ENCODE measurements at regions not wholly inside any gene's neighbourhood (a gene's known extent, or its start where the extent isn't known, plus 50 kb on each side); places are given as distances from the start of the nearest gene placed in this dataset.
"Not testable (repeated sequence)": the region's sequence is repeated elsewhere in the genome, so short reads cannot be mapped to it uniquely, and the experiment has no call there.

GRCh38 chr4:49117951-49118350 lies 131.9 kb downstream of the CWH43 start:
- H3K4me1 ChIP-seq; H3K27ac ChIP-seq; ATAC-seq; H3K36me3 ChIP-seq; intact Hi-C loops (cut with DNase I); H3K4me3 ChIP-seq; DNase-seq; H3K27me3 ChIP-seq: not testable (repeated sequence)
- 73 to 78% (median 74%) methylated on average over 7 of the region's 7 CpGs for WGBS, 4 donors
- H3K9me3 ChIP-seq: peaks cover 0 to 74% (median 33%) of the 10 kb centered on the region in 12 donors

- H3K9me3 ChIP-seq: peaks cover 0 to 68% (median 33%) of the 10 kb centered on the region in 12 donors
- H3K36me3 ChIP-seq; H3K4me1 ChIP-seq; intact Hi-C loops (cut with DNase I); H3K4me3 ChIP-seq; H3K27me3 ChIP-seq; DNase-seq; H3K27ac ChIP-seq: not testable (repeated sequence)
- 58 to 66% (median 60%) methylated on average over 16 of the region's 16 CpGs for WGBS, 4 donors
- ATAC-seq: peak; percentile 76 to 83 (median 82)
Observed at GRCh38 chr4:49118379-49119212, 132.5 kb downstream of the CWH43 start.

GRCh38 chr4:49119345-49119744 lies 133.3 kb downstream of the CWH43 start:
- peak in 3 of 4 donors; percentile 1 to 11 (median 3) for ATAC-seq
- WGBS, 4 donors: 45 to 63% (median 54%) methylated on average over 8 of the region's 8 CpGs
- H3K4me3 ChIP-seq; H3K27ac ChIP-seq; intact Hi-C loops (cut with DNase I); H3K36me3 ChIP-seq; H3K4me1 ChIP-seq; DNase-seq; H3K27me3 ChIP-seq: not testable (repeated sequence)
- H3K9me3 ChIP-seq: peaks cover 0 to 60% (median 33%) of the 10 kb centered on the region in 12 donors

GRCh38 chr4:49120042-49120779 lies 134.1 kb downstream of the CWH43 start:
- not testable (repeated sequence) for H3K36me3 ChIP-seq, H3K4me1 ChIP-seq, DNase-seq, H3K27ac ChIP-seq, H3K4me3 ChIP-seq, H3K27me3 ChIP-seq
- intact Hi-C loops (cut with DNase I): loop anchor here in 3 of 10 donors (2.0 kb wide), 1 partner anchor 17 kb away; no protein-coding TSS in a partner anchor
- H3K9me3 ChIP-seq: peaks cover 0 to 53% (median 29%) of the 10 kb centered on the region in 12 donors
- peak in 3 of 4 donors; percentile 13 to 18 (median 16) for ATAC-seq
- WGBS, 4 donors: 48 to 56% (median 50%) methylated on average over 15 of the region's 15 CpGs

GRCh38 chr4:49120804-49121203 lies 134.7 kb downstream of the CWH43 start:
- not testable (repeated sequence) for H3K4me3 ChIP-seq, H3K4me1 ChIP-seq, H3K36me3 ChIP-seq, DNase-seq, H3K27me3 ChIP-seq, H3K27ac ChIP-seq
- peak; percentile 60 to 83 (median 70) for ATAC-seq
- H3K9me3 ChIP-seq: peaks cover 0 to 47% (median 26%) of the 10 kb centered on the region in 12 donors
- WGBS, 4 donors: 64 to 69% (median 67%) methylated on average over 10 of the region's 10 CpGs
- intact Hi-C loops (cut with DNase I): loop anchor here in 3 of 10 donors (2.0 kb wide), 1 partner anchor 18 kb away; no protein-coding TSS in a partner anchor

- H3K4me1 ChIP-seq: not testable (repeated sequence)
- 65 to 79% (median 73%) methylated on average over 3 to 9 of the region's 9 CpGs for WGBS, 4 donors
Observed at GRCh38 chr4:49126443-49126842, 140.4 kb downstream of the CWH43 start.

GRCh38 chr4:49126858-49127257 lies 140.8 kb downstream of the CWH43 start:
- H3K4me3 ChIP-seq; H3K4me1 ChIP-seq; DNase-seq; H3K36me3 ChIP-seq; H3K9me3 ChIP-seq; intact Hi-C loops (cut with DNase I); H3K27me3 ChIP-seq; H3K27ac ChIP-seq: not testable (repeated sequence)
- 54 to 67% methylated on average over 1 of the region's 5 CpGs; no CpG with 5 or more reads in 2 of the 4 donors for WGBS, 4 donors
- ATAC-seq: peak in 3 of 4 donors; percentile 39 to 51 (median 41)

More at GRCh38 chr4:49126443-49126842, 140.4 kb downstream of the CWH43 start:
- intact Hi-C loops (cut with DNase I); DNase-seq; H3K27ac ChIP-seq; H3K9me3 ChIP-seq; H3K36me3 ChIP-seq; H3K27me3 ChIP-seq; H3K4me3 ChIP-seq: not testable (repeated sequence)
- peak in 1 of 4 donors; percentile 39 for ATAC-seq

- H3K4me3 ChIP-seq; H3K27ac ChIP-seq; H3K9me3 ChIP-seq; ATAC-seq; H3K36me3 ChIP-seq; DNase-seq; H3K27me3 ChIP-seq; intact Hi-C loops (cut with DNase I); H3K4me1 ChIP-seq: not testable (repeated sequence)
- WGBS, 4 donors: no CpG with 5 or more reads among the region's 5 CpGs
Observed at GRCh38 chr4:49129385-49129784, 143.3 kb downstream of the CWH43 start.

- H3K9me3 ChIP-seq; H3K27ac ChIP-seq; H3K4me1 ChIP-seq; H3K4me3 ChIP-seq; H3K27me3 ChIP-seq; H3K36me3 ChIP-seq; intact Hi-C loops (cut with DNase I); DNase-seq: not testable (repeated sequence)
- WGBS, 4 donors: 34 to 80% (median 55%) methylated on average over 3 to 8 of the region's 8 CpGs
- ATAC-seq: peak in 3 of 4 donors; percentile 53 to 67 (median 62)
Observed at GRCh38 chr4:49129870-49130269, 143.8 kb downstream of the CWH43 start.

- WGBS, 4 donors: 0 to 35% (median 20%) methylated on average over 2 to 5 of the region's 7 CpGs
- DNase-seq; H3K9me3 ChIP-seq; H3K36me3 ChIP-seq; H3K4me3 ChIP-seq; intact Hi-C loops (cut with DNase I); H3K27me3 ChIP-seq; H3K4me1 ChIP-seq; H3K27ac ChIP-seq: not testable (repeated sequence)
- ATAC-seq: peak in 3 of 4 donors; percentile 30 to 46 (median 38)
Observed at GRCh38 chr4:49130724-49131123, 144.6 kb downstream of the CWH43 start.

All from heart left ventricle (tissue), 16 donors.